Endothelial cell (in vitro differentiated cells): ENCODE measurements at regions not wholly inside any gene's neighbourhood (a gene's known extent, or its start where the extent isn't known, plus 50 kb on each side); places are given as distances from the start of the nearest gene placed in this dataset.

Experiments used
- DNase-seq: peaks from one replicate; pipeline ENCODE4 v3.0.0; 2021; ENCODE audit warnings: low spot score
- H3K27ac Mint-ChIP-seq: one replicate; pipeline ENCODE4 v1.8.0; 2021; ENCODE audit warnings: mixed read lengths, inconsistent platforms; ENCODE audit not compliant: unreplicated experiment
- H3K27me3 Mint-ChIP-seq: one replicate; pipeline ENCODE4 v1.8.0; 2021; ENCODE audit warnings: mild to moderate bottlenecking, moderate library complexity, mixed read lengths, inconsistent platforms; ENCODE audit not compliant: unreplicated experiment
- H3K36me3 Mint-ChIP-seq: one replicate; pipeline ENCODE4 v1.8.0; 2021; ENCODE audit warnings: mild to moderate bottlenecking, low read depth, mixed read lengths, inconsistent platforms; ENCODE audit not compliant: unreplicated experiment
- H3K4me1 Mint-ChIP-seq: one replicate; pipeline ENCODE4 v1.8.0; 2021; ENCODE audit warnings: mild to moderate bottlenecking, mixed read lengths, inconsistent platforms; ENCODE audit not compliant: unreplicated experiment
- H3K4me3 Mint-ChIP-seq: one replicate; pipeline ENCODE4 v1.8.0; 2021; ENCODE audit warnings: mild to moderate bottlenecking, mixed read lengths, inconsistent platforms; ENCODE audit not compliant: unreplicated experiment
- H3K9me3 Mint-ChIP-seq: one replicate; pipeline ENCODE4 v1.8.0; 2021; ENCODE audit warnings: mixed read lengths, inconsistent platforms; ENCODE audit not compliant: unreplicated experiment
- CTCF ChIP-seq: fragments of 200-600 bp; sonication (generic); IDR thresholded peaks from one replicate; pipeline ENCODE4 v1.5.0; 2021; ENCODE audit warnings: antibody characterized with exemption; ENCODE audit not compliant: unreplicated experiment

GRCh38 chr15:77866186-77866585, 211.3 kb downstream of the TBC1D2B start:
- Mint-ChIP-seq H3K27ac (no peak overlapping the region), H3K27me3 (peaks cover 15% of the 10 kb centered on the region), H3K9me3 (no peaks in the 10 kb centered on the region), H3K36me3 (no peaks in the 10 kb centered on the region), H3K4me1 (no peaks in the 10 kb centered on the region), H3K4me3 (no peak overlapping the region)
- TF ChIP-seq CTCF, result no peak
- DNase-seq, result no peak

- no peaks in the 10 kb centered on the region for H3K9me3 Mint-ChIP-seq
- peaks cover 15% of the 10 kb centered on the region for H3K27me3 Mint-ChIP-seq
- no peak overlapping the region for H3K27ac Mint-ChIP-seq
- TF ChIP-seq CTCF, result no peak
- no peaks in the 10 kb centered on the region for H3K4me1 Mint-ChIP-seq
- H3K4me3 Mint-ChIP-seq, result no peak overlapping the region
- H3K36me3 Mint-ChIP-seq, result no peaks in the 10 kb centered on the region
- DNase-seq, result no peak
Measured at GRCh38 chr15:77865701-77866100, 211.8 kb downstream of the TBC1D2B start.

GRCh38 chr15:77865106-77865610, 212.4 kb downstream of the TBC1D2B start:
- no peaks in the 10 kb centered on the region for H3K4me1 Mint-ChIP-seq
- H3K27ac Mint-ChIP-seq, result no peak overlapping the region

GRCh38 chr15:77864211-77865105, 213.1 kb downstream of the TBC1D2B start:
- H3K36me3 Mint-ChIP-seq, result no peaks in the 10 kb centered on the region
- no peak overlapping the region for H3K4me3 Mint-ChIP-seq
- DNase-seq, result no peak
- no peak overlapping the region for H3K27ac Mint-ChIP-seq
- peaks cover 3% of the 10 kb centered on the region for H3K4me1 Mint-ChIP-seq
- peaks cover 13% of the 10 kb centered on the region for H3K27me3 Mint-ChIP-seq
- no peak for TF ChIP-seq CTCF
- H3K9me3 Mint-ChIP-seq, result no peaks in the 10 kb centered on the region

More at GRCh38 chr15:77865106-77865610, 212.4 kb downstream of the TBC1D2B start:
- no peaks in the 10 kb centered on the region for H3K9me3 Mint-ChIP-seq
- H3K27me3 Mint-ChIP-seq, result peaks cover 15% of the 10 kb centered on the region
- no peak overlapping the region for H3K4me3 Mint-ChIP-seq
- H3K36me3 Mint-ChIP-seq, result no peaks in the 10 kb centered on the region
- TF ChIP-seq CTCF, result no peak
- DNase-seq, result no peak

- H3K27ac Mint-ChIP-seq, result no peak overlapping the region
- H3K36me3 Mint-ChIP-seq, result no peaks in the 10 kb centered on the region
- H3K4me1 Mint-ChIP-seq, result peaks cover 3% of the 10 kb centered on the region
Measured at GRCh38 chr15:77863491-77864105, 213.9 kb downstream of the TBC1D2B start.

More at GRCh38 chr15:77863491-77864105, 213.9 kb downstream of the TBC1D2B start:
- no peak for TF ChIP-seq CTCF
- H3K4me3 Mint-ChIP-seq, result no peak overlapping the region
- H3K27me3 Mint-ChIP-seq, result peaks cover 12% of the 10 kb centered on the region
- no peak for DNase-seq
- H3K9me3 Mint-ChIP-seq, result no peaks in the 10 kb centered on the region
